SH-SY5Y (cell line): ENCODE measurements at regions not wholly inside any gene's neighbourhood (a gene's known extent, or its start where the extent isn't known, plus 50 kb on each side); places are given as distances from the start of the nearest gene placed in this dataset.

Experiments
- GATA2 ChIP-seq: IDR thresholded peaks from 2 replicates; pipeline ENCODE4 v1.6.1; 2011; ENCODE audit warnings: mild to moderate bottlenecking, low read depth, low read length
- GATA3 ChIP-seq: IDR thresholded peaks from 2 replicates; pipeline ENCODE4 v1.6.1; 2011; ENCODE audit warnings: low read depth, mild to moderate bottlenecking, low read length, moderate library complexity

- TF ChIP-seq GATA2 (no peak), GATA3 (no peak)
Observed at GRCh38 chr1:228979325-228979699, 244.0 kb downstream of the RHOU start.
